Neural cell (in vitro differentiated cells): ENCODE measurements at regions not wholly inside any gene's neighbourhood (a gene's known extent, or its start where the extent isn't known, plus 50 kb on each side); places are given as distances from the start of the nearest gene placed in this dataset.

Experiments used
- EP300 ChIP-seq: fragments of 450-650 bp; conservative IDR thresholded peaks from 2 replicates; pipeline ENCODE4 v1.6.1; 2014; ENCODE audit warnings: antibody characterized with exemption, mild to moderate bottlenecking, moderate library complexity; ENCODE audit not compliant: poor library complexity, severe bottlenecking
- EZH2 ChIP-seq: fragments of 200-600, 300-800 bp; shearing (Covaris generic), sonication (generic); IDR thresholded peaks from 2 replicates; pipeline ENCODE4 v1.6.1; 2014; ENCODE audit warnings: antibody characterized with exemption, low read length, borderline replicate concordance, mild to moderate bottlenecking; ENCODE audit not compliant: insufficient read depth, poor library complexity, severe bottlenecking
- MXI1 ChIP-seq: fragments of 450-650 bp; conservative IDR thresholded peaks from 2 replicates; pipeline ENCODE4 v1.6.1; 2014; ENCODE audit warnings: antibody characterized with exemption, mild to moderate bottlenecking; ENCODE audit not compliant: poor library complexity, severe bottlenecking
- POLR2AphosphoS5 ChIP-seq: IDR thresholded peaks from 2 replicates; pipeline ENCODE4 v1.6.1; 2012
- RAD21 ChIP-seq: fragments of 450-650 bp; conservative IDR thresholded peaks from 2 replicates; pipeline ENCODE4 v1.6.1; 2014; ENCODE audit warnings: antibody characterized with exemption, mild to moderate bottlenecking, moderate library complexity
- SMC3 ChIP-seq: fragments of 450-650 bp; conservative IDR thresholded peaks from 2 replicates; pipeline ENCODE4 v1.6.1; 2014; ENCODE audit warnings: antibody characterized with exemption, mild to moderate bottlenecking, moderate library complexity; ENCODE audit not compliant: poor library complexity
- TAF1 ChIP-seq: IDR thresholded peaks from 2 replicates; pipeline ENCODE4 v1.6.1; 2012; ENCODE audit warnings: low read depth
- TF ChIP-seq, protein P1 (sequence below): fragments of 450-650 bp; IDR thresholded peaks from 2 replicates; pipeline ENCODE4 v1.5.1; 2014; ENCODE audit warnings: antibody characterized with exemption, mild to moderate bottlenecking, moderate library complexity; ENCODE audit not compliant: poor library complexity, severe bottlenecking
- TF ChIP-seq, protein P2 (sequence below): IDR thresholded peaks from 2 replicates; pipeline ENCODE4 v1.6.1; 2012; ENCODE audit warnings: borderline replicate concordance

DNA sequence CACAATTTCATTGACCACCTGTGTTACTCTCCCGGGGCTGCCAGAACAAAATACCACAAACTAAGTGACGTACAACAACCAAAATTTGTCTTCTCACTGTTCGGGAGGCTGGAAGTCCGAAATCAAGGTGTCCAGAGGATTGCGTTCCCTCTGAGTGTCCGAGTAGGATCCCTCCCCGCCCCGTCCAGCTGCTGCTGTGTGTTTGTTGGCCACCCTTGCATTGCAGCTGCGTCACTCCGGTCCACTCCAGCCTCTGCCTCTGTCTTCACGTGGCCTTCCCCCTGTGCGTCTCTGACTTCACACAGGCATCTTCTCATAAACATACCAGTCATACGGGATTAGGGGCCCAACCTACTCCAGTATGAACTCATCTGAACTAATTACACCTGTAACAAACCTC lies 251.8 kb upstream of the SMIM21 start:
- TF ChIP-seq, protein P1, sequence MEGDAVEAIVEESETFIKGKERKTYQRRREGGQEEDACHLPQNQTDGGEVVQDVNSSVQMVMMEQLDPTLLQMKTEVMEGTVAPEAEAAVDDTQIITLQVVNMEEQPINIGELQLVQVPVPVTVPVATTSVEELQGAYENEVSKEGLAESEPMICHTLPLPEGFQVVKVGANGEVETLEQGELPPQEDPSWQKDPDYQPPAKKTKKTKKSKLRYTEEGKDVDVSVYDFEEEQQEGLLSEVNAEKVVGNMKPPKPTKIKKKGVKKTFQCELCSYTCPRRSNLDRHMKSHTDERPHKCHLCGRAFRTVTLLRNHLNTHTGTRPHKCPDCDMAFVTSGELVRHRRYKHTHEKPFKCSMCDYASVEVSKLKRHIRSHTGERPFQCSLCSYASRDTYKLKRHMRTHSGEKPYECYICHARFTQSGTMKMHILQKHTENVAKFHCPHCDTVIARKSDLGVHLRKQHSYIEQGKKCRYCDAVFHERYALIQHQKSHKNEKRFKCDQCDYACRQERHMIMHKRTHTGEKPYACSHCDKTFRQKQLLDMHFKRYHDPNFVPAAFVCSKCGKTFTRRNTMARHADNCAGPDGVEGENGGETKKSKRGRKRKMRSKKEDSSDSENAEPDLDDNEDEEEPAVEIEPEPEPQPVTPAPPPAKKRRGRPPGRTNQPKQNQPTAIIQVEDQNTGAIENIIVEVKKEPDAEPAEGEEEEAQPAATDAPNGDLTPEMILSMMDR = no peak
- TF ChIP-seq TAF1 = no peak
- TF ChIP-seq RAD21 = no peak
- TF ChIP-seq POLR2AphosphoS5 = no peak
- TF ChIP-seq EZH2 = no peak
- TF ChIP-seq MXI1 = no peak
- TF ChIP-seq, protein P2, sequence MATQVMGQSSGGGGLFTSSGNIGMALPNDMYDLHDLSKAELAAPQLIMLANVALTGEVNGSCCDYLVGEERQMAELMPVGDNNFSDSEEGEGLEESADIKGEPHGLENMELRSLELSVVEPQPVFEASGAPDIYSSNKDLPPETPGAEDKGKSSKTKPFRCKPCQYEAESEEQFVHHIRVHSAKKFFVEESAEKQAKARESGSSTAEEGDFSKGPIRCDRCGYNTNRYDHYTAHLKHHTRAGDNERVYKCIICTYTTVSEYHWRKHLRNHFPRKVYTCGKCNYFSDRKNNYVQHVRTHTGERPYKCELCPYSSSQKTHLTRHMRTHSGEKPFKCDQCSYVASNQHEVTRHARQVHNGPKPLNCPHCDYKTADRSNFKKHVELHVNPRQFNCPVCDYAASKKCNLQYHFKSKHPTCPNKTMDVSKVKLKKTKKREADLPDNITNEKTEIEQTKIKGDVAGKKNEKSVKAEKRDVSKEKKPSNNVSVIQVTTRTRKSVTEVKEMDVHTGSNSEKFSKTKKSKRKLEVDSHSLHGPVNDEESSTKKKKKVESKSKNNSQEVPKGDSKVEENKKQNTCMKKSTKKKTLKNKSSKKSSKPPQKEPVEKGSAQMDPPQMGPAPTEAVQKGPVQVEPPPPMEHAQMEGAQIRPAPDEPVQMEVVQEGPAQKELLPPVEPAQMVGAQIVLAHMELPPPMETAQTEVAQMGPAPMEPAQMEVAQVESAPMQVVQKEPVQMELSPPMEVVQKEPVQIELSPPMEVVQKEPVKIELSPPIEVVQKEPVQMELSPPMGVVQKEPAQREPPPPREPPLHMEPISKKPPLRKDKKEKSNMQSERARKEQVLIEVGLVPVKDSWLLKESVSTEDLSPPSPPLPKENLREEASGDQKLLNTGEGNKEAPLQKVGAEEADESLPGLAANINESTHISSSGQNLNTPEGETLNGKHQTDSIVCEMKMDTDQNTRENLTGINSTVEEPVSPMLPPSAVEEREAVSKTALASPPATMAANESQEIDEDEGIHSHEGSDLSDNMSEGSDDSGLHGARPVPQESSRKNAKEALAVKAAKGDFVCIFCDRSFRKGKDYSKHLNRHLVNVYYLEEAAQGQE = no peak
- TF ChIP-seq EP300 = no peak
- TF ChIP-seq SMC3 = no peak
